Caco-2 (cell line): ENCODE measurements at regions not wholly inside any gene's neighbourhood (a gene's known extent, or its start where the extent isn't known, plus 50 kb on each side); places are given as distances from the start of the nearest gene placed in this dataset.

Source experiments
- BruUV-seq: library from RNA; stranded (reverse); fragments of 400-500 nt; replicated peaks from 2 replicates; lab custom pipeline; 2021; lab: Mats Ljungman, UMichigan
- CTCF ChIA-PET: fragments of 300-600 bp; sonication (Branson Sonifier 250); formaldehyde crosslinking; loops from one replicate; lab custom pipeline; 2022; ENCODE audit warnings: antibody characterized with exemption; lab: Charles Lee
- POLR2A ChIA-PET: fragments of 300-600 bp; sonication (Branson Sonifier 250); formaldehyde crosslinking; loops from one replicate; lab custom pipeline; 2022; ENCODE audit warnings: antibody characterized with exemption; lab: Charles Lee
- DNase-seq, 2 experiments: peaks; one replicate each; pipeline versions ENCODE4 v3.0.0 to v3.0.0-alpha.2; 2020 to 2022
- H3K27me3 ChIP-seq: replicated peaks from 2 replicates; pipeline ENCODE4 v1.6.0; 2011; ENCODE audit warnings: low read length; ENCODE audit not compliant: control insufficient read depth, insufficient read depth
- H3K36me3 ChIP-seq: 2 replicates; pipeline ENCODE4 v1.5.1; 2011; ENCODE audit warnings: low read length; ENCODE audit not compliant: control insufficient read depth, insufficient read depth
- H3K4me1 ChIP-seq: fragments of 250-450 bp; sonication (Bioruptor Pico); 2 replicates; pipeline ENCODE4 v1.5.1; 2020; ENCODE audit warnings: mild to moderate bottlenecking
- H3K4me3 ChIP-seq: 2 replicates; pipeline ENCODE4 v1.5.1; 2011; ENCODE audit warnings: low read depth, mild to moderate bottlenecking, control low read depth, low read length
- H3K9me3 ChIP-seq: fragments of 250-450 bp; sonication (Bioruptor Pico); 2 replicates; pipeline ENCODE4 v1.5.1; 2020; ENCODE audit warnings: mild to moderate bottlenecking, moderate library complexity
- H3K27ac Mint-ChIP-seq: one replicate; pipeline ENCODE4 v1.8.0; 2022; ENCODE audit warnings: mixed read lengths; ENCODE audit not compliant: unreplicated experiment
- H3K27me3 Mint-ChIP-seq: one replicate; pipeline ENCODE4 v1.8.0; 2022; ENCODE audit warnings: mixed read lengths; ENCODE audit not compliant: insufficient read depth, unreplicated experiment
- H3K36me3 Mint-ChIP-seq: one replicate; pipeline ENCODE4 v1.8.0; 2022; ENCODE audit warnings: mild to moderate bottlenecking, mixed read lengths; ENCODE audit not compliant: insufficient read depth, unreplicated experiment
- H3K4me1 Mint-ChIP-seq: one replicate; pipeline ENCODE4 v1.8.0; 2022; ENCODE audit warnings: low read depth, mixed read lengths; ENCODE audit not compliant: unreplicated experiment
- H3K4me3 Mint-ChIP-seq: one replicate; pipeline ENCODE4 v1.8.0; 2022; ENCODE audit warnings: mild to moderate bottlenecking, moderate library complexity, mixed read lengths; ENCODE audit not compliant: unreplicated experiment
- H3K9me3 Mint-ChIP-seq: one replicate; pipeline ENCODE4 v1.8.0; 2022; ENCODE audit warnings: mixed read lengths; ENCODE audit not compliant: unreplicated experiment
- intact Hi-C: fragments of 100-400 bp; cut with micrococcal nuclease; formaldehyde crosslinking; loops from one replicate; pipeline ENCODE4 v1.10.0; 2022; ENCODE audit not compliant: unreplicated experiment
- TF ChIP-seq, protein P1 (sequence below), 2 experiments: fragments of 200-600 bp in 1 of 2; IDR thresholded peaks; 1 replicate in 1 of 2; 2 replicates in 1 of 2; pipeline versions ENCODE4 v1.5.1 to v1.8.0; 2011 to 2022; ENCODE audit warnings: antibody characterized with exemption in 1 of 2, control low read depth in 1 of 2, inconsistent platforms in 1 of 2, low read depth in 1 of 2, low read length in 1 of 2, mild to moderate bottlenecking in 1 of 2, moderate library complexity in 1 of 2; ENCODE audit not compliant: insufficient read depth in 1 of 2, severe bottlenecking in 1 of 2, unreplicated experiment in 1 of 2

DNA sequence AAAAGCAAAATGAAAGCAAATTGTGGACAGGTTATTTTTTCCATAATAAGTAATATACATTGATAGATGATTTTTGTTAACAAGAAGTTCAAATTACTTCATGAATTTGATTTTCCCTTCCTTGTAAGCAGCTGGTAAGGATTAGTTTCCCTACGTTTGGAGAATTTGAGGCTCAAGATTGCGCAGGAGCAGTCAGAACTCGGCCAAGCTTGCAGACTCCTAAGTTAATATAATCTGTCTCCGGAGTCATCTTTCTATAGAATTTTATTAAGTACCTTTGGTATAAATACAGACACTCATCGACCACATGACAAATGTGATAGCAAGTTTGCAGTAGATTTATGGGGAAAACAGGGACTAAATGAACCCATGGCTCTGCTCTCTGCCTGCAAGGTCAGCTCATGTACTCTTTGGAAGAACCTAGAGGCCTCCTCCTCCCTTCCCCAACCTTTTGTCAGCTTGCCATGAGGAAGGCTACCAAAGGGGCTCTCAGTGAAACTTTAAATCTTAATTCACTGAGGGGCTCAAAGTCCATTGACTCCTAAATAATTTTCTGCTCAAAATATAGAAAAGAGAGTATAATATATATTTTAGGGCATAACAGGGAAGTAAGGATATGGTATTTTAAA, 89.2 kb upstream of the CTTNBP2 start:
- H3K4me1 ChIP-seq: no peaks in the 10 kb centered on the region
- no peaks in the 10 kb centered on the region; the same call in 1 of the 2 replicates for H3K9me3 ChIP-seq
- TF ChIP-seq, protein P1, sequence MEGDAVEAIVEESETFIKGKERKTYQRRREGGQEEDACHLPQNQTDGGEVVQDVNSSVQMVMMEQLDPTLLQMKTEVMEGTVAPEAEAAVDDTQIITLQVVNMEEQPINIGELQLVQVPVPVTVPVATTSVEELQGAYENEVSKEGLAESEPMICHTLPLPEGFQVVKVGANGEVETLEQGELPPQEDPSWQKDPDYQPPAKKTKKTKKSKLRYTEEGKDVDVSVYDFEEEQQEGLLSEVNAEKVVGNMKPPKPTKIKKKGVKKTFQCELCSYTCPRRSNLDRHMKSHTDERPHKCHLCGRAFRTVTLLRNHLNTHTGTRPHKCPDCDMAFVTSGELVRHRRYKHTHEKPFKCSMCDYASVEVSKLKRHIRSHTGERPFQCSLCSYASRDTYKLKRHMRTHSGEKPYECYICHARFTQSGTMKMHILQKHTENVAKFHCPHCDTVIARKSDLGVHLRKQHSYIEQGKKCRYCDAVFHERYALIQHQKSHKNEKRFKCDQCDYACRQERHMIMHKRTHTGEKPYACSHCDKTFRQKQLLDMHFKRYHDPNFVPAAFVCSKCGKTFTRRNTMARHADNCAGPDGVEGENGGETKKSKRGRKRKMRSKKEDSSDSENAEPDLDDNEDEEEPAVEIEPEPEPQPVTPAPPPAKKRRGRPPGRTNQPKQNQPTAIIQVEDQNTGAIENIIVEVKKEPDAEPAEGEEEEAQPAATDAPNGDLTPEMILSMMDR (IDR thresholded peaks at IDR 0.05; ENCODE audit: insufficient read depth in 1 of 2, low read depth in 1 of 2, low read length in 1 of 2, severe bottlenecking in 1 of 2, unreplicated experiment in 1 of 2): no peak
- H3K9me3 Mint-ChIP-seq: no peaks in the 10 kb centered on the region
- BruUV-seq: no TSS peak
- intact Hi-C loops: no loop called here
- H3K27ac Mint-ChIP-seq: no peak overlapping the region
- H3K36me3 Mint-ChIP-seq: no peaks in the 10 kb centered on the region
- no peak overlapping the region for H3K4me3 Mint-ChIP-seq
- CTCF ChIA-PET: no interaction called here
- H3K27me3 ChIP-seq: no peaks in the 10 kb centered on the region
- H3K36me3 ChIP-seq: no peaks in the 10 kb centered on the region
- peaks cover 10% of the 10 kb centered on the region for H3K4me1 Mint-ChIP-seq
- H3K27me3 Mint-ChIP-seq: peaks cover 18% of the 10 kb centered on the region
- POLR2A ChIA-PET: no interaction called here
- DNase-seq: no peak
- no peak overlapping the region for H3K4me3 ChIP-seq

DNA sequence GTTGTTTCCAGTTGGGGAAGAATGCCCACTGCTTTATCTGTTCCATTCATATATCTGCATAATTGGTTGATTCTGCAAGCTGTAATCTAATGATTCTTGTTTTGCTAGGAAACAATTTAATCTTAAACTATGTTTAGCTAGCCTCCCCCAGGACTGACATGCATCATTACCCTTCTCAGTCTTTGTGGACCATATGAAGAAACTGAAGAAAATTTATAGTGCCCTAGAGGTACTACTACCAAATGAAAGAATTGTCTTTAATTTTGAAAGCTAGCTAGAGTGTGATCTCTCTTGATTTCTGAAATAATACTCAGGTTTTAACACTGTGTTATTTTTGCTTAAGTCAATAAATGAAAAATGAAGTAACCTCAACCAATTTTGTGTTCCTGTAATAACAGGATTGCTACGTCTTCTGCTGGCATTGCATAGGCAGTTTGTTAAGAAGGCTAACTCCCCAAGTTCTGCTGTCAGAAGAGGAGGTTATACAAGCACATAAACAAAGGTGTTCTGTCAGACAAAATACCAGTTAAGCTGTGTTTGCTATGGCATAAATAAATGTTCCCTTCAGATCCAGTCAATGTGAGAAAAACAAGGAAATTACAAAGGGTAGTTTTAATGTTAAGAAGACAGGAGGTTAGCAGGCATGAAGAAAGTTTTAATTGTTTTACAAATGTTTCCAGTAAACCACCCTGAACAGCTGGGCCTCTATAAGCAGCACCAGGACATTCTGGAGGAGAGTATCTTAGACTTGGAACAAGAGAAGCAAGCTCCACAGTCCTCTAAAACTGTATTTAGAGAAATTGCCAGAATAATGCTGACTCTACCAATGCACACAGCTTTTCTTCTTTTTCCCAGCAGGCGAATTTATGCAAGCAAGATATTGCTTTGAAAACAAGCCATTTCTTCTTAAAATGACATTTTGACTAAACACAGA, 90.3 kb upstream of the CTTNBP2 start:
- H3K36me3 ChIP-seq: no peaks in the 10 kb centered on the region
- Mint-ChIP-seq H3K27ac (no peak overlapping the region), H3K4me1 (peaks cover 10% of the 10 kb centered on the region), H3K27me3 (peaks cover 18% of the 10 kb centered on the region), H3K4me3 (no peak overlapping the region), H3K9me3 (no peaks in the 10 kb centered on the region), H3K36me3 (no peaks in the 10 kb centered on the region)
- no TSS peak for BruUV-seq
- no peak overlapping the region for H3K4me3 ChIP-seq
- no peaks in the 10 kb centered on the region for H3K27me3 ChIP-seq
- TF ChIP-seq, protein P1 (IDR thresholded peaks at IDR 0.05; ENCODE audit: insufficient read depth in 1 of 2, low read depth in 1 of 2, low read length in 1 of 2, severe bottlenecking in 1 of 2, unreplicated experiment in 1 of 2): no peak
- CTCF ChIA-PET: no interaction called here
- H3K4me1 ChIP-seq: no peaks in the 10 kb centered on the region
- intact Hi-C loops: no loop called here
- POLR2A ChIA-PET: no interaction called here
- H3K9me3 ChIP-seq: no peaks in the 10 kb centered on the region; the same call in 1 of the 2 replicates
- DNase-seq: no peak

DNA sequence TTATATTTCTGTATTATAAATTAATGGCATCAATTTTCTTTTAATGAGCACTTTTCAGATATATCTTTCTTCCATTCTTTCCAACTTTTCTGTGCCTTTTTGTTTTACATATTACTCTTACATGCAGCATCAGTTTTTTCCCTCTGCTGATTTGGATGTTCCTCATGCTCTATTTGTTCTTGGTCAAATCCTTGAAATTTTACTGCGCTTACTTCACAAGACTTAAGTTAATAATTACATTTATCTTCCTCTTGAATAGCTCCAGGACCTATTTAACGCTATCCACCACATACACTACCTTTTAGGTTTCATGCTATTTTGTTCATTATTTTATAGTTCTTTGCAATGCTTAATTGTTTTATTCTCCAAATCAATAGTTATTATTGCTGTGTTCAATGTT, 97.6 kb upstream of the CTTNBP2 start:
- DNase-seq: no peak
- no TSS peak for BruUV-seq
- peaks cover 11% of the 10 kb centered on the region for H3K27me3 Mint-ChIP-seq
- H3K4me1 Mint-ChIP-seq: peaks cover 7% of the 10 kb centered on the region
- intact Hi-C loops: no loop called here
- no peak overlapping the region for H3K27ac Mint-ChIP-seq
- Histone ChIP-seq H3K27me3 (no peaks in the 10 kb centered on the region), H3K4me3 (no peak overlapping the region), H3K36me3 (no peaks in the 10 kb centered on the region), H3K4me1 (no peaks in the 10 kb centered on the region), H3K9me3 (no peaks in the 10 kb centered on the region)
- H3K36me3 Mint-ChIP-seq: no peaks in the 10 kb centered on the region
- POLR2A ChIA-PET: no interaction called here
- no peaks in the 10 kb centered on the region for H3K9me3 Mint-ChIP-seq
- TF ChIP-seq, protein P1 (IDR thresholded peaks at IDR 0.05; ENCODE audit: insufficient read depth in 1 of 2, low read depth in 1 of 2, low read length in 1 of 2, severe bottlenecking in 1 of 2, unreplicated experiment in 1 of 2): no peak
- CTCF ChIA-PET: no interaction called here
- H3K4me3 Mint-ChIP-seq: no peak overlapping the region
